ENCODE measurements at regions not wholly inside any gene's neighbourhood (a gene's known extent, or its start where the extent isn't known, plus 50 kb on each side); places are given as distances from the start of the nearest gene placed in this dataset.
"Not testable (repeated sequence)": the region's sequence is repeated elsewhere in the genome, so short reads cannot be mapped to it uniquely, and the experiment has no call there.

- TF ChIP-seq CTCF (conservative IDR thresholded peaks at IDR 0.05; ENCODE audit: low read length); EZH2phosphoT487 (IDR thresholded peaks at IDR 0.05; ENCODE audit: borderline replicate concordance): not testable (repeated sequence)
Measured at GRCh38 chr3:198145231-198145784, 185.3 kb downstream of the LMLN start.
